ENCODE measurements at regions not wholly inside any gene's neighbourhood (a gene's known extent, or its start where the extent isn't known, plus 50 kb on each side); places are given as distances from the start of the nearest gene placed in this dataset.

DNA sequence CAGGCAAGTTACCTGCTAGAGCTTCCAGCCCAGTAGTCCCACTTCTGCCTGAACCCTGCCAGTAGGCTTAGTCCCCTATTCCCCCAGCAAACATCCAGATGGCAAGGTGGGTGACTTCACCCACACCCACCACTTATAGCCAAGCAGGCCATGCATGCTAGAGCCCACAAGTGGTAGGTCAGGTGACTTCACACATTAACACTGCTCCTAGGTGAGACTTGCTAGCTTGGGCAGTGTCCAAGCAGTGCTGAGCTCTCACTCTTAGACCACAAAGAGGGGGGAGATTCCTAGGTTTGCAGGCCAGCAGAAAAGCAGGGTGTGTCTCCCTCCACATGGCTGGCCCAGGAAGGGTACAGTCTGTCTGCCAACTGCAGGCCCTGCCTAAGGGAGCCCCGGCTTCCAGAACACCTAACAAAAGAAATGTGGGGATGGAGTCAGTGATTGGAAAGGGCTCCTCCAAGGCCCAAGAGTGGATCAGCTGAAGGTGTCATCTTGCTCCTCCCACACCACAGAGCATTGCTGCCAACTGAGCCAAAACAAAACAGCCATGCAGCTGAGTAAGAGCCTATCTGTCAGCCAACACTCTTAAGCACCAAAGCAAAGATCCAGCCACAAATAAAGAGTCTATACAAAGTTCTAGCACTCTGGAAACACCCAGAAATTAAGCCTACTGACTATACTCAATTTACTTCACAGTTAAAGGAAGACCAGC lies 158.1 kb upstream of the USP38 start:
- Histone ChIP-seq H3K27ac (ENCODE audit: low read length in 2 of 2) (no peak overlapping the region), H4K20me1 (ENCODE audit: control insufficient read depth, insufficient read depth, low read length, poor library complexity, severe bottlenecking) (no peaks in the 10 kb centered on the region)
- H3K27me3 Mint-ChIP-seq, result peaks cover 4% of the 10 kb centered on the region

DNA sequence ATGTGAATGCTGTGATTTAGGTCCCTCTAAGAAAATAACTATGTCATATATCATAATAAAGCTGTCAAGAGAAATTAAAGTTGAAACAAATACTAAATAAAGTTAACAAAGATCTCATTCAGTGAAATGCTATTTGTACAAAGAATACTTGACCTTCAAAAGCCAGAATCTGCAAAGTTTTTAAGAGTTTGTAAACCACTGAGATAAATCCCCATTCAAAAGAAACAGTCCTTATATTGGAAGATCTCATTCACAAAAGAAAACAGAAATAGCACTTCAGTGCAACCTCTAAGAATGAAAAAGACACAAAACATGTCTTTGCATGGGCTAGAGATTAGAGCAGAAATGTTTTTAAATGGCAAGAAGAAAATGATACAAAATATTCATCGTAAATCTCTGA lies 149.1 kb upstream of the USP38 start:
- Histone ChIP-seq H3K79me2 (ENCODE audit: control insufficient read depth, insufficient read depth, low read length) (no peaks in the 10 kb centered on the region), H3K27me3 (replicated peaks in 1 of 4; ENCODE audit: control extremely low read depth in 1 of 4, control insufficient read depth in 3 of 4, insufficient read depth in 4 of 4, low read length in 3 of 4) (no peaks in the 10 kb centered on the region), H2AFZ (ENCODE audit: insufficient read depth, low read depth, low read length, poor library complexity, severe bottlenecking) (no peak overlapping the region), H3K9me3 (ENCODE audit: control extremely low read depth in 1 of 3, control insufficient read depth in 2 of 3, insufficient read depth in 1 of 3, low read length in 2 of 3) (no peaks in the 10 kb centered on the region), H3K4me1 (ENCODE audit: control insufficient read depth in 2 of 2, insufficient read depth in 2 of 2, low read length in 2 of 2) (no peaks in the 10 kb centered on the region), H3K9ac (ENCODE audit: low read length) (no peak overlapping the region), H4K20me1 (ENCODE audit: control insufficient read depth, insufficient read depth, low read length, poor library complexity, severe bottlenecking) (no peaks in the 10 kb centered on the region), H3K27ac (ENCODE audit: low read length in 2 of 2) (no peak overlapping the region), H3K4me3 (ENCODE audit: control extremely low read depth in 1 of 5, extremely low read depth in 1 of 5, insufficient read depth in 1 of 5, low read depth in 2 of 5, low read length in 4 of 5) (no peak overlapping the region), H3K36me3 (replicated peaks in 1 of 2; ENCODE audit: control extremely low read depth in 1 of 2, control insufficient read depth in 1 of 2, extremely low read depth in 1 of 2, insufficient read depth in 2 of 2, low read length in 1 of 2) (no peaks in the 10 kb centered on the region), H3K4me2 (replicated peaks; ENCODE audit: low read depth, low read length, poor library complexity, severe bottlenecking) (no peak overlapping the region)
- Mint-ChIP-seq H3K27ac (no peak overlapping the region), H3K4me1 (no peaks in the 10 kb centered on the region), H3K27me3 (no peaks in the 10 kb centered on the region), H3K4me3 (no peak overlapping the region), H3K9me3 (ENCODE audit: insufficient read depth) (no peaks in the 10 kb centered on the region)
- WGBS (ENCODE audit: insufficient coverage), result no CpG with 5 or more reads among the region's 1 CpG
- DNase-seq (no peak), ATAC-seq (ENCODE audit: low read depth) (no peak)
- no peak for TF ChIP-seq EZH2 (IDR thresholded peaks at IDR 0.05; ENCODE audit: borderline replicate concordance, insufficient read depth, low read depth, low read length, poor library complexity, severe bottlenecking)
- TF ChIP-seq, protein P1, sequence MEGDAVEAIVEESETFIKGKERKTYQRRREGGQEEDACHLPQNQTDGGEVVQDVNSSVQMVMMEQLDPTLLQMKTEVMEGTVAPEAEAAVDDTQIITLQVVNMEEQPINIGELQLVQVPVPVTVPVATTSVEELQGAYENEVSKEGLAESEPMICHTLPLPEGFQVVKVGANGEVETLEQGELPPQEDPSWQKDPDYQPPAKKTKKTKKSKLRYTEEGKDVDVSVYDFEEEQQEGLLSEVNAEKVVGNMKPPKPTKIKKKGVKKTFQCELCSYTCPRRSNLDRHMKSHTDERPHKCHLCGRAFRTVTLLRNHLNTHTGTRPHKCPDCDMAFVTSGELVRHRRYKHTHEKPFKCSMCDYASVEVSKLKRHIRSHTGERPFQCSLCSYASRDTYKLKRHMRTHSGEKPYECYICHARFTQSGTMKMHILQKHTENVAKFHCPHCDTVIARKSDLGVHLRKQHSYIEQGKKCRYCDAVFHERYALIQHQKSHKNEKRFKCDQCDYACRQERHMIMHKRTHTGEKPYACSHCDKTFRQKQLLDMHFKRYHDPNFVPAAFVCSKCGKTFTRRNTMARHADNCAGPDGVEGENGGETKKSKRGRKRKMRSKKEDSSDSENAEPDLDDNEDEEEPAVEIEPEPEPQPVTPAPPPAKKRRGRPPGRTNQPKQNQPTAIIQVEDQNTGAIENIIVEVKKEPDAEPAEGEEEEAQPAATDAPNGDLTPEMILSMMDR (IDR thresholded peaks at IDR 0.05), result no peak
- ChIA-PET POLR2A (no interaction called here), CTCF (no interaction called here)
- intact Hi-C loops (cut with micrococcal nuclease), result no loop called here

More for the DNA sequence above, 158.1 kb upstream of the USP38 start:
- Histone ChIP-seq H3K36me3 (replicated peaks in 1 of 2; ENCODE audit: control extremely low read depth in 1 of 2, control insufficient read depth in 1 of 2, extremely low read depth in 1 of 2, insufficient read depth in 2 of 2, low read length in 1 of 2) (no peaks in the 10 kb centered on the region), H3K4me1 (ENCODE audit: control insufficient read depth in 2 of 2, insufficient read depth in 2 of 2, low read length in 2 of 2) (no peaks in the 10 kb centered on the region), H3K9ac (ENCODE audit: low read length) (no peak overlapping the region), H2AFZ (ENCODE audit: insufficient read depth, low read depth, low read length, poor library complexity, severe bottlenecking) (no peak overlapping the region), H3K9me3 (ENCODE audit: control extremely low read depth in 1 of 3, control insufficient read depth in 2 of 3, insufficient read depth in 1 of 3, low read length in 2 of 3) (peaks cover 0 to 4% (median 0%) of the 10 kb centered on the region in 3 donors), H3K4me2 (replicated peaks; ENCODE audit: low read depth, low read length, poor library complexity, severe bottlenecking) (no peak overlapping the region), H3K4me3 (ENCODE audit: control extremely low read depth in 1 of 5, extremely low read depth in 1 of 5, insufficient read depth in 1 of 5, low read depth in 2 of 5, low read length in 4 of 5) (no peak overlapping the region), H3K27me3 (replicated peaks in 1 of 4; ENCODE audit: control extremely low read depth in 1 of 4, control insufficient read depth in 3 of 4, insufficient read depth in 4 of 4, low read length in 3 of 4) (no peaks in the 10 kb centered on the region), H3K79me2 (ENCODE audit: control insufficient read depth, insufficient read depth, low read length) (no peaks in the 10 kb centered on the region)
- ChIA-PET POLR2A (no interaction called here), CTCF (no interaction called here)
- DNase-seq (no peak), ATAC-seq (ENCODE audit: low read depth) (no peak)
- Mint-ChIP-seq H3K4me1 (no peaks in the 10 kb centered on the region), H3K27ac (no peak overlapping the region), H3K4me3 (no peak overlapping the region), H3K9me3 (ENCODE audit: insufficient read depth) (peaks cover 7% of the 10 kb centered on the region)
- TF ChIP-seq EZH2 (IDR thresholded peaks at IDR 0.05; ENCODE audit: borderline replicate concordance, insufficient read depth, low read depth, low read length, poor library complexity, severe bottlenecking), result no peak
- TF ChIP-seq, protein P1 (IDR thresholded peaks at IDR 0.05), result no peak
- WGBS (ENCODE audit: insufficient coverage), result no CpG with 5 or more reads among the region's 1 CpG
- intact Hi-C loops (cut with micrococcal nuclease), result no loop called here
